ENCODE measurements at regions not wholly inside any gene's neighbourhood (a gene's known extent, or its start where the extent isn't known, plus 50 kb on each side); places are given as distances from the start of the nearest gene placed in this dataset.
"Not testable (repeated sequence)": the region's sequence is repeated elsewhere in the genome, so short reads cannot be mapped to it uniquely, and the experiment has no call there.

DNA sequence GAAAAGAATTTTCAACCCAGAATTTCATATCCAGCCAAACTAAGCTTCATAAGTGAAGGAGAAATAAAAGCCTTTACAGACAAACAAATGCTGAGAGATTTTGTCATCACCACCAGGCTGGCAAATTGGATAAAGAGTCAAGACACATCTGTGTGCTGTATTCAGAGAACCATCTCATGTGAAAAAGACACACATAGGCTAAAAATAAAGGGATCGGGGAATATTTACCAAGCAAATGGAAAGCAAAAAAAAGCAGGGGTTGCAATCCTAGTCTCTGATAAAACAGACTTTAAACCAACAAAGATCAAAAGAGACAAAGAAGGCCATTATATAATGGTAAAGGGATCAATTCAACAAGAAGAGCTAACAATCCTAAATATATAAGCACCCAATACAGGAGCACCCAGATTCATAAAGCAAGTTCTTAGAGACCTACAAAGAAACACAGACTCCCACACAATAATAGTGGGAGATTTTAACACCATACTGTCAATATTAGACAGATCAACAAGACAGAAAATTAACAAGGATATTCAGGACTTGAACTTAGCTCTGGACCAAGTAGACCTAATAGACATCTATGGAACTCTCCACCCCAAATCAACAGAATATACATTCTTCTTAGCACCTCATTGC is 55.9 kb upstream of the ACSM6 start:
- DNase-seq: not testable (repeated sequence)

DNA sequence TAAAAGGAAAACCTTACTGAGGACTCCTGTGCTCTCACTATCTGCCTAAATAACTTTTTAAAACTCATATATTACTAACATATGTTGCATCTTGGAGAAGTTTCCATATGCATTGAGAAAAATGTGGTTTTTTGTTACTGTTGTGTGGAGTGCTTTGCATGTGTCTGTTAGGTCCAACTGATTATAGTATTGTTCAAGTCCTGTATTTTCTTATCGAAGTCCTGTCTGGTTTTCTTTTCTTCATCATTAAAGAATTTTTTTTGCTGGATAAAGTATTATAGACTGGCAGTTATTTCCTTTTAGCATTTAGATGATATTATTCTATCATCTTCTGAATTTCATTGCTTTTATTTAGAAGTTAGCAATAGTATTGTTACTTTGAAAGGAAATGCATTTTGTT is 59.5 kb upstream of the ACSM6 start:
- DNase-seq: no peak

- no peak for DNase-seq
These were observed 60.0 kb upstream of the ACSM6 start for GRCh38 chr10:95133997-95134396.

- peak; percentile 80 for DNase-seq
These were observed 60.9 kb upstream of the ACSM6 start for GRCh38 chr10:95133016-95133752.

DNA sequence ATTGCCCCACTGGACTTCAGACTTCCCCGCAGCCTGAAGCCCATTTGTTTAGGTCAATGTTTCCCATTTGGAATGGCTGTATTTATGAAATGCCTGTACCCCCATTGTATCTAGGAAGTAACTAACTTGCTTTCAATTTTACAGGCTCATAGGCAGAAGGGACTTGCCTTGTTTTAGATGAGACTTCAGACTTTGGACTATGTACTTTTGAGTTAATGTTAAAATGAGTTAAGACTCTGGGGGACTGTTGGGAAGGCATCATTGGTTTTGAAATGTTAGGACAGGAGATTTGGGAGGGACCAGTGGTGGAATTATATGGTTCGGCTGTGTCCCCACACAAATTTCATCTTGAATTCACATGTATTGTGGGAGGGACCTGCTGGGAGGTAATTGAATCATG is 61.1 kb upstream of the CYP2C8 start:
- DNase-seq: not testable (repeated sequence)

GRCh38 chr10:95125582-95125981 is 56.3 kb upstream of the CYP2C8 start:
- no peak for DNase-seq

GRCh38 chr10:95122736-95123135 is 53.4 kb upstream of the CYP2C8 start:
- DNase-seq: no peak

GRCh38 chr10:95121904-95122303 is 52.6 kb upstream of the CYP2C8 start:
- no peak for DNase-seq
